Breast epithelium (tissue), 3 donors: ENCODE measurements at regions not wholly inside any gene's neighbourhood (a gene's known extent, or its start where the extent isn't known, plus 50 kb on each side); places are given as distances from the start of the nearest gene placed in this dataset.

Experiments
- CTCF ChIP-seq, 3 donors: fragments of 450-650 bp; IDR thresholded peaks; one replicate each; pipeline ENCODE4 v1.5.1; 2016 to 2017; ENCODE audit warnings: antibody characterized with exemption in 3 of 3, mild to moderate bottlenecking in 3 of 3, moderate library complexity in 3 of 3
- POLR2A ChIP-seq: fragments of 450-650 bp; IDR thresholded peaks from one replicate; pipeline ENCODE4 v1.6.1; 2016; ENCODE audit warnings: antibody characterized with exemption, mild to moderate bottlenecking, moderate library complexity
- POLR2AphosphoS5 ChIP-seq, 3 donors: sonication (generic); formaldehyde crosslinking; IDR thresholded peaks; one replicate each; pipeline ENCODE4 v1.6.1; 2017; ENCODE audit warnings: antibody characterized with exemption in 3 of 3

GRCh38 chr3:159001711-159002110 lies 199.9 kb downstream of the MFSD1 start:
- TF ChIP-seq CTCF (IDR thresholded peaks at IDR 0.05): no peak
- TF ChIP-seq POLR2A: no peak
- TF ChIP-seq POLR2AphosphoS5 (IDR thresholded peaks at IDR 0.05): no peak
